BLaER1 (cell line): ENCODE measurements at regions not wholly inside any gene's neighbourhood (a gene's known extent, or its start where the extent isn't known, plus 50 kb on each side); places are given as distances from the start of the nearest gene placed in this dataset.
"Not testable (repeated sequence)": the region's sequence is repeated elsewhere in the genome, so short reads cannot be mapped to it uniquely, and the experiment has no call there.

Source experiments
- H3K27ac ChIP-seq: shearing (Covaris generic); formaldehyde crosslinking; 2 replicates; pipeline ENCODE4 v1.8.1; 2022
- H3K27me3 ChIP-seq: shearing (Covaris generic); formaldehyde crosslinking; 2 replicates; pipeline ENCODE4 v1.8.1; 2022
- H3K36me3 ChIP-seq: shearing (Covaris generic); formaldehyde crosslinking; 2 replicates; pipeline ENCODE4 v1.8.1; 2022
- H3K4me1 ChIP-seq: shearing (Covaris generic); formaldehyde crosslinking; 2 replicates; pipeline ENCODE4 v1.8.1; 2022
- H3K4me2 ChIP-seq: shearing (Covaris generic); formaldehyde crosslinking; 2 replicates; pipeline ENCODE4 v1.8.1; 2022
- H3K4me3 ChIP-seq: shearing (Covaris generic); formaldehyde crosslinking; 2 replicates; pipeline ENCODE4 v1.8.1; 2022
- H3K9ac ChIP-seq: shearing (Covaris generic); formaldehyde crosslinking; 2 replicates; pipeline ENCODE4 v1.8.1; 2022
- H3K9me3 ChIP-seq: shearing (Covaris generic); formaldehyde crosslinking; 2 replicates; pipeline ENCODE4 v1.8.1; 2022
- H4K20me1 ChIP-seq: shearing (Covaris generic); formaldehyde crosslinking; 2 replicates; pipeline ENCODE4 v1.8.1; 2022
- Cebpa-rat ChIP-seq: shearing (Covaris generic); IDR thresholded peaks from 2 replicates; pipeline ENCODE4 v1.8.1; 2022

DNA sequence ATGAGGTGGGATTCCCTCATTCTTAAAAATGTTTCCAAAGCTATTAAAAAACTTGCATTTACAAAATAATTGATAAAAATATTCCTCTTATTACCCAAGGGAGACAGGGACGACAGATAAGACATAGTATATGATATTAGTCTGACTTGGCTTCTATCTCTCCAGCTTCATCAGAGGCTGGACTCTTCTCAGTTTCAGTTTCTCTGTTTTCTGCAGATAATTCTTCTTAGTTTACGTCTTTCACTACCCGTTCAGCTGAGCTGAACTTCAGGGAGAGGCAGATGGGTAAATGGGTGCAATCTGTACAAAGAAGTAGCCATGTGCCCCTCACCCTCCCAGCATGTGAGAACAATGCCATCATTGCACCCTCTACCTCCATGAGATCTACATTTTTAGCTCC is 214.0 kb upstream of the SLIT2 start:
- H3K9me3 ChIP-seq, result no peaks in the 10 kb centered on the region
- no peak overlapping the region for H3K27ac ChIP-seq
- H3K36me3 ChIP-seq, result no peaks in the 10 kb centered on the region
- H3K4me2 ChIP-seq, result no peak overlapping the region
- TF ChIP-seq Cebpa-rat, result no peak
- no peak overlapping the region for H3K4me3 ChIP-seq
- no peak overlapping the region for H3K9ac ChIP-seq
- no peaks in the 10 kb centered on the region for H3K27me3 ChIP-seq
- H3K4me1 ChIP-seq, result no peaks in the 10 kb centered on the region
- H4K20me1 ChIP-seq, result no peaks in the 10 kb centered on the region

DNA sequence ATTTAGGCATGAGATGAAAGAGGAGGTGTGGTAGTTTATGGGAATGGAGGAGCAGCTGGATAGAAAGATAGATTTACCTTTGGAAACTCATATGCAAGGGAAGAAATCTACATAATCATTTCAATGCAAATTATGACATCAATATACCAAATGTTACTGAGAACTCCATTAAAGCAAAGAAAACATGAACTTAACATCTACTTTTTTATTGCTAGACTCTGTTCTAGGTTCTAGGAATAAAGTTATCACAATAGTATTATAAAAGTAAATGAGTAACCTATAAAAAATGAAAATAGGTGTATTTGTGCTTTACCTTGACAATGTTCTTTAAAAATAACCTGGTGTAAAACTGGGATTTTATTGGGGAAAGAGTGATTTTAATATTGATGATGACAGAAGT is 221.6 kb upstream of the SLIT2 start:
- H3K4me1 ChIP-seq, result no peaks in the 10 kb centered on the region
- no peak overlapping the region for H3K4me2 ChIP-seq
- H3K27me3 ChIP-seq, result no peaks in the 10 kb centered on the region
- H4K20me1 ChIP-seq, result no peaks in the 10 kb centered on the region
- TF ChIP-seq Cebpa-rat, result no peak
- H3K4me3 ChIP-seq, result no peak overlapping the region
- H3K9me3 ChIP-seq, result no peaks in the 10 kb centered on the region
- no peak overlapping the region for H3K9ac ChIP-seq
- H3K27ac ChIP-seq, result no peak overlapping the region
- H3K36me3 ChIP-seq, result no peaks in the 10 kb centered on the region

DNA sequence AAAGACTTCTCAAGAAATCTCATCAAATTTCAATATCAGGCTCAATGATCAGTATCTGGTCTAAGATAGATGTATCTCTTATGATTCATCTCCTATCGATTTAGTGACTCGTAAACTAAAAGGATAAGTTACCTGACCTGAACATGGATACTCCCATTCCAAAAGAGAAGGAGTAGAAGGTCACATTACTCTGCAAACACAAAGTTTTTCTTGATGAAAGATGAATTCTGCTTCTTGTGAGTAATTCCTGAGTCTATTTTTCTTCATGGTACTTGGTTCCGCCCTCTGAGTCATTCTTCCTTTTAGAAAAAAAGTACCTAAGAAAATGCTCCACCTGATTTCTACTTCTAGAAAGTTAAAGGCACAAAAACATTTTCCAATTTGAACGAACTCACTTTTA is 223.1 kb upstream of the SLIT2 start:
- H3K4me3 ChIP-seq, result no peak overlapping the region
- no peak overlapping the region for H3K4me2 ChIP-seq
- H4K20me1 ChIP-seq, result no peaks in the 10 kb centered on the region
- H3K9ac ChIP-seq, result no peak overlapping the region
- no peaks in the 10 kb centered on the region for H3K4me1 ChIP-seq
- TF ChIP-seq Cebpa-rat, result no peak
- no peaks in the 10 kb centered on the region for H3K36me3 ChIP-seq
- no peak overlapping the region for H3K27ac ChIP-seq
- H3K9me3 ChIP-seq, result no peaks in the 10 kb centered on the region
- no peaks in the 10 kb centered on the region for H3K27me3 ChIP-seq

DNA sequence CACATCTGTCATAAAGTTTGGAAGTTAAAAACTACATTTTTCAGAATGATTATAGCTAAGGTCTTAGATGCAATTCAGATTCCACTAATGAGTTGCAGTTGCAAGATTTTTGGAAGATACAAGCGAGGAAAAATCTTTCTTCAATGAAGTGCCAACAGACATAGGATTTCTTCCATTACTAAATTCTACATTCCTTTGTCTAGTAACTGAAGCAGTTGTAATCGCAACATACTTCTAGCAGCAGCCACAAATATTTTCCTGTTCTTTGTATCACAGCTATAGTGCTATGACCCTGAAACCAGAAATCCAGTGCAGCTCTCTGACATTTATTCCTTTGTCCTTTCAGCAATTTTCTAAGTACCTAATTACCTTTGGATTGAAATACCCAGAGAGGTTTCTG is 225.2 kb upstream of the SLIT2 start:
- Histone ChIP-seq H3K27ac (no peak overlapping the region), H3K4me1 (no peaks in the 10 kb centered on the region), H3K9ac (no peak overlapping the region), H3K36me3 (no peaks in the 10 kb centered on the region), H4K20me1 (no peaks in the 10 kb centered on the region), H3K27me3 (no peaks in the 10 kb centered on the region), H3K4me3 (no peak overlapping the region), H3K9me3 (no peaks in the 10 kb centered on the region), H3K4me2 (no peak overlapping the region)
- TF ChIP-seq Cebpa-rat, result no peak

DNA sequence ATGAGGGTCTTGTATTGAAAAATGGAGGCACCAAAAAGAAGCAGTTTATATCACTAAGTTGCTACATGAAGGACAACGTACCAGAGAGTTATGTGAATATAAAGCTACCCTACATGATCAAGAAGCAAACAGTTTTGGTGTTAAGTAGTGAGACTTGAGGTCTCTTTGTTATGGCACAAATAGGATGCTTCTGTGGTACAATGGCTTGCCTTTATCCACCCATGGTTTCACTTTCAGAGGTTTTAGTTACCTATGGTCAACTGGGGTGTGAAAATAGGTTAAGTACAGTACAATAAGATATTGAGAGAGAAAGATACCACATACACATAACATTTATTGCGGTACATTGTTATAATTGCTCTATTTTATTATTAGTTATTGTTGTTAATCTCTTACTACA is 229.2 kb upstream of the SLIT2 start:
- no peak overlapping the region for H3K4me3 ChIP-seq
- H3K36me3 ChIP-seq, result no peaks in the 10 kb centered on the region
- H4K20me1 ChIP-seq, result no peaks in the 10 kb centered on the region
- H3K27ac ChIP-seq, result no peak overlapping the region
- no peak overlapping the region for H3K4me2 ChIP-seq
- H3K9ac ChIP-seq, result no peak overlapping the region
- no peaks in the 10 kb centered on the region for H3K4me1 ChIP-seq
- no peaks in the 10 kb centered on the region for H3K9me3 ChIP-seq
- H3K27me3 ChIP-seq, result no peaks in the 10 kb centered on the region
- TF ChIP-seq Cebpa-rat, result no peak

DNA sequence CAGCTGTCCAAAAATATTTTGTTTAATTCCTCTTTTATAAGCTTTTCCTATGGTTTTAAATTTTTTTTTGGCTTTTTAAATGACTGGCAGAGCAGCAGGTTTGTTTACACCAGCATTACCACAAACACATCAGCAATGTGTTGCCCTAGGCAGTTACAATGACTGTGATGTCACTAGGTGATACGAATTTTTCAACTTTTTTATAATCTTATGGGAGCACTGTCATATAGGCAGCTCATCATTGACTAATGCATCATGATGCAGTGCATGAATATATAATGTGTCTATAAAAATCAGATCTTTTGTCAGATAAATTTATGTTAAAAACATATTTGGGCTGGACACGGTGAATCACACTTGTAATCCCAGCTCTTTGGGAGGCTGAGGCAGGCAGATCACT is 231.6 kb upstream of the SLIT2 start:
- Histone ChIP-seq H3K27ac (no peak overlapping the region), H3K4me3 (no peak overlapping the region), H3K4me2 (no peak overlapping the region), H3K9ac (no peak overlapping the region), H3K9me3 (no peaks in the 10 kb centered on the region), H3K27me3 (no peaks in the 10 kb centered on the region), H4K20me1 (no peaks in the 10 kb centered on the region), H3K36me3 (no peaks in the 10 kb centered on the region), H3K4me1 (no peaks in the 10 kb centered on the region)
- no peak for TF ChIP-seq Cebpa-rat

DNA sequence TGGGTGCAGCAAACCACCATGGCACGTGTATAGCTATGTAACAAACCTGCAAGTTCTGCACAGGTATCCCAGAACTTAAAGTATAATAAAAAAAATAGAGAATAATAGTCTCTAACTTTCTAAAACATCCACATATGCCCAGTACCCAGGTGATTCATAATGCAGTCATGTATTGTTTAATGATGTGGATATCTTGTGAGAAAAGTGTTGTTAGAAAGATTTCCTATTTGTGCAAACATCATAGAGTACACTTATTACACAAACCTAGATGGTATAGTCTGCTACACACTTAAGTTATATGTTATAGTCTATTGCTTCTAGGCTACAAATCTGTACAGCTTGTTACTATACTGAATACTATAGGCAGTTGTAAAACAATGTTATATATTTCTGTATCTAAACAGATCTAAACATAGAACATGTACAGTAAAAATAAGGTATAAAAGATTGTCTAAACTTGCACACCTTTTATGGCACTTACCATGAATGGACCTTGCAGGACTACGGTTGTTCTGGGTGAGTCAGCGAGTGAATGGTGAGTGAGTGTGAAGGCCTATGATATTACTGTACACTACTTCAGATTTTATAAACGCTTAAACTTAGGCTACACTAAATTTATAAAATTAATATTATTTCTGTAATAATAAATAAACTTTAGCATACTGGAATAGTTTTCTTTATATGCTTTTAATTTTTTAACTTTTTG is 232.2 kb upstream of the SLIT2 start:
- Histone ChIP-seq H3K4me3 (no peak overlapping the region), H3K27me3 (no peaks in the 10 kb centered on the region), H4K20me1 (no peaks in the 10 kb centered on the region), H3K27ac (no peak overlapping the region), H3K9ac (no peak overlapping the region), H3K4me2 (no peak overlapping the region), H3K4me1 (no peaks in the 10 kb centered on the region), H3K36me3 (no peaks in the 10 kb centered on the region), H3K9me3 (no peaks in the 10 kb centered on the region)
- TF ChIP-seq Cebpa-rat, result no peak

DNA sequence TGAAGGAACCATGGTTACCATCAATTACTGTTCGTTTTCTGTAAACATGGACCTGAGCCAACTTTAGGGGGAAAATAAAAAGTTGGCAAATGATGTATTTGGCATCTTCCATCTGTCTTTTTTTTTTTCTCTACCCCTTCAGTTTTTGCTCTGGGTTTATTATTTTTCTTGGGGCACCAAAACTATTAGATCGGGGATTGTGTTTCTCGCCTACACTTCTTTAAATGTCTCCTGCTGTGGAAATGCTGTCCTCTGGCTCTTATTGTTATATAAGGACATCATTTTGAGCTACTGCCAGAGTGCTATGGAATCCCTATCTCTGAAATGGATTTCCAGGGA is 234.0 kb upstream of the SLIT2 start:
- Histone ChIP-seq H3K27me3 (no peaks in the 10 kb centered on the region), H3K9me3 (no peaks in the 10 kb centered on the region), H3K4me2 (no peak overlapping the region), H3K9ac (no peak overlapping the region), H4K20me1 (no peaks in the 10 kb centered on the region), H3K4me1 (no peaks in the 10 kb centered on the region), H3K27ac (no peak overlapping the region), H3K36me3 (no peaks in the 10 kb centered on the region), H3K4me3 (no peak overlapping the region)
- TF ChIP-seq Cebpa-rat, result no peak

DNA sequence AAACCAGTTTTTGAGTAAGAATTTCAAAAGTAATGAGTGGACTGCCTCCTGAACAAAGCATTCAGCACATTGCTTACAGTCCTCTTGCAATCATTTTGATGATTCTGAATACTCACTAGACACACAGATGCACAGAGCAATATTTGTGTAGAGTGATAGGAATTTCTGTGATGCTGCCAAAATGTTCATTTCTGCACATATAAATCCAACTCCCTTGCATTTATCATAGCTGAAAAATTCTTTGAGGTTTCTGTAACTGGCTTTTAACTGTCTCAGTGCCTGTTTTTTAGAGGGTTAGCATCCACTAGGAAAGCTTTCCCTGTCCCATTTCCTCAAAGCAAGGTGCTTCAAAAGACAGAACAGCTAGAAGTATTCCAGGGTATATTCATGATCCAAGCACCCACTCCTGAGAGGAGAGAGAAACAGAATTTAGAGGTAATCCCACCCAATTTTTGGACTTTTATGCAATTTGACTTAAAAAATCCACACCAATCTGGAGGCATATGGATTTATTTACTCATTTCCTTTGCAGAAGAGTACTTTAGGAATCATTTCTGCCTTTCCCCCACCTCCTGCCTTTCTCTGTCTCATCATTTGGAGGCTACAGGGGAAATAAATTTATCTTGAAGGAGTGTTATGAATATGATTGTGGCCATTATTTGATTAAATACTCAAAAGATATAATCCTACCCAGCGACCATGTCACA is 234.5 kb upstream of the SLIT2 start:
- no peak for TF ChIP-seq Cebpa-rat
- Histone ChIP-seq H3K9me3 (no peaks in the 10 kb centered on the region), H3K9ac (no peak overlapping the region), H3K36me3 (no peaks in the 10 kb centered on the region), H3K27me3 (no peaks in the 10 kb centered on the region), H3K27ac (no peak overlapping the region), H4K20me1 (no peaks in the 10 kb centered on the region), H3K4me2 (no peak overlapping the region), H3K4me1 (no peaks in the 10 kb centered on the region), H3K4me3 (no peak overlapping the region)

DNA sequence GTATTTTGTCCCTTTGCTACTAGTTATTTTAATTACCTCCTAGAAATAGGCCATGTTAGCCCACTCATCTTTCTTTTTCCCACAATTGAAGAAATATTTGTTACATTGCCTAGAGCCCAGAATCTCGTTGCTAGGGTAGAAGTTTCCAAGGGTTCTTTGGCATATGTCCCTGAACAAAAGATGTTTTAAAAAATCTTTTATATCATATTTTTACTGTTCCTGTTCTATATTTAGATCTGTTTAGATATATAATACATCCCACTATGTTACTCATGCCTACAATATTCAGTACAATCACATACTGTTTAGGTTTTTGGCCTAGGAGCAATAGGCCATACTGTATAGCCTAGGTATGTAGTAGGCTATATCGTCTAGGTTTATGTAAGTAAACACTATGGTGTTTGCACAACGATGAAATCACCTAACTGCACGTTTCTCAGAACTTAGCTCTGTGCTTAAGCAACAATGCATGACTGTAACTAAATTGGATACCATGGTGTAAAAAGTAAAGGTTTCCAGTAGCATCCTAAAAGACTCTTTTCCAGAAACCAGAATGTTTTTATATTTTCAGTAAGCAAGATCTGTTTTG is 236.0 kb upstream of the SLIT2 start:
- H3K9ac ChIP-seq, result no peak overlapping the region
- H3K4me1 ChIP-seq, result no peaks in the 10 kb centered on the region
- H3K4me2 ChIP-seq, result no peak overlapping the region
- TF ChIP-seq Cebpa-rat, result no peak
- H3K27ac ChIP-seq, result no peak overlapping the region
- H3K27me3 ChIP-seq, result no peaks in the 10 kb centered on the region
- no peaks in the 10 kb centered on the region for H4K20me1 ChIP-seq
- H3K9me3 ChIP-seq, result no peaks in the 10 kb centered on the region
- no peaks in the 10 kb centered on the region for H3K36me3 ChIP-seq
- H3K4me3 ChIP-seq, result no peak overlapping the region

DNA sequence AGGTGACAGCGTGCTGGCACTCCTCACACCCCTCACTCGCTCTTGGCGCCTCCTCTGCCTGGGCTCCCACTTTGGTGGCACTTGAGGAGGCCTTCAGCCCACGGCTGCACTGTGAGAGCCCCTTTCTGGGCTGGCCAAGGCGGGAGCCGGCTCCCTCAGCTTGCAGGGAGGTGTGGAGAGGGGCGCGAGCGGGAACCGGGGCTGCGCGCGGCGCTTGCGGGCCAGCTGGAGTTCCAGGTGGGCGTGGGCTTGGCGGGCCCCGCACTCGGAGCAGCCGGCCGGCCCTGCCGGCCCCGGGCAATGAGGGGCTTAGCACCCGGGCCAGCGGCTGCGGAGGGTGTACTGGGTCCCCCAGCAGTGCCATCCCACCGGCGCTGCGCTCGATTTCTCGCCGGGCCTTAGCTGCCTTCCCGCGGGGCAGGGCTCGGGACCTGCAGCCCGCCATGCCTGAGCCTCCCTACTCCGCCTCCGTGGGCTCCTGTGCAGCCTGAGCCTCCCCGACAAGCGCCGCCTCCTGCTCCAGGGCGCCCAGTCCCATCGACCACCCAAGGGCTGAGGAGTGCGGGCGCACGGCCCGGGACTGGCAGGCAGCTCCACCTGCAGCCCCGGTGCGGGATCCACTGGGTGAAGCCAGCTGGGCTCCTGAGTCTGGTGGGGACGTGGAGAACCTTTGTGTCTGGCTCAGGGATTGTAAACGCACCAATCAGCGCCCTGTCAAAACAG is 247.7 kb upstream of the SLIT2 start:
- H3K36me3 ChIP-seq, H4K20me1 ChIP-seq, H3K4me1 ChIP-seq, H3K4me2 ChIP-seq, H3K27ac ChIP-seq, H3K4me3 ChIP-seq, H3K9me3 ChIP-seq, H3K9ac ChIP-seq, H3K27me3 ChIP-seq: not testable (repeated sequence)
